Ishikawa (cell line): ENCODE measurements at regions not wholly inside any gene's neighbourhood (a gene's known extent, or its start where the extent isn't known, plus 50 kb on each side); places are given as distances from the start of the nearest gene placed in this dataset.

Source experiments
- CEBPB ChIP-seq: IDR thresholded peaks from 2 replicates; pipeline ENCODE4 v1.6.1; 2012
- CREB1 ChIP-seq: IDR thresholded peaks from 2 replicates; pipeline ENCODE4 v1.6.1; 2012; ENCODE audit warnings: low read depth
- EGR1 ChIP-seq: IDR thresholded peaks from 2 replicates; pipeline ENCODE4 v1.6.1; 2012
- EP300 ChIP-seq: IDR thresholded peaks from 2 replicates; pipeline ENCODE4 v1.6.1; 2012; ENCODE audit warnings: borderline replicate concordance
- FOXM1 ChIP-seq: IDR thresholded peaks from 2 replicates; pipeline ENCODE4 v1.6.1; 2012; ENCODE audit warnings: low read depth, borderline replicate concordance
- MAX ChIP-seq: IDR thresholded peaks from 2 replicates; pipeline ENCODE4 v1.6.1; 2012
- NFIC ChIP-seq: IDR thresholded peaks from 2 replicates; pipeline ENCODE4 v1.6.1; 2012
- RAD21 ChIP-seq: IDR thresholded peaks from 2 replicates; pipeline ENCODE4 v1.6.1; 2012; ENCODE audit warnings: low read depth
- REST ChIP-seq: IDR thresholded peaks from 2 replicates; pipeline ENCODE4 v1.6.1; 2012; ENCODE audit warnings: low read depth, mild to moderate bottlenecking
- TAF1 ChIP-seq: IDR thresholded peaks from 2 replicates; pipeline ENCODE4 v1.6.1; 2012; ENCODE audit warnings: low read depth, mild to moderate bottlenecking
- TCF12 ChIP-seq: IDR thresholded peaks from 2 replicates; pipeline ENCODE4 v1.6.1; 2012; ENCODE audit warnings: low read depth
- TEAD4 ChIP-seq: IDR thresholded peaks from 2 replicates; pipeline ENCODE4 v1.6.1; 2012
- USF1 ChIP-seq: IDR thresholded peaks from 2 replicates; pipeline ENCODE4 v1.6.1; 2012
- YY1 ChIP-seq: IDR thresholded peaks from 2 replicates; pipeline ENCODE4 v1.6.1; 2012; ENCODE audit warnings: low read depth
- ZBTB7A ChIP-seq: IDR thresholded peaks from 2 replicates; pipeline ENCODE4 v1.6.1; 2012; ENCODE audit warnings: low read depth

- no peak for TF ChIP-seq ZBTB7A
- TF ChIP-seq USF1: no peak
- no peak for TF ChIP-seq TAF1
- TF ChIP-seq YY1: no peak
- TF ChIP-seq TEAD4: no peak
- no peak for TF ChIP-seq MAX
- TF ChIP-seq TCF12: no peak
- no peak for TF ChIP-seq CREB1
- TF ChIP-seq EGR1: no peak
These were observed 126.1 kb upstream of the WWC1 start for GRCh38 chr5:168165221-168165914.

GRCh38 chr5:168165977-168166376, 125.5 kb upstream of the WWC1 start:
- TF ChIP-seq CEBPB (no peak), ZBTB7A (no peak), EGR1 (no peak)

GRCh38 chr5:168167338-168167737, 124.1 kb upstream of the WWC1 start:
- TF ChIP-seq EGR1: no peak
- TF ChIP-seq RAD21: no peak
- no peak for TF ChIP-seq FOXM1
- TF ChIP-seq TEAD4: no peak
- TF ChIP-seq MAX: no peak
- no peak for TF ChIP-seq EP300
- no peak for TF ChIP-seq CREB1
- TF ChIP-seq TAF1: no peak
- TF ChIP-seq REST: no peak
- TF ChIP-seq USF1: no peak
- no peak for TF ChIP-seq NFIC
- no peak for TF ChIP-seq CEBPB
- no peak for TF ChIP-seq TCF12
- TF ChIP-seq ZBTB7A: no peak
- TF ChIP-seq YY1: no peak

GRCh38 chr5:168168978-168169698, 122.3 kb upstream of the WWC1 start:
- no peak for TF ChIP-seq REST

GRCh38 chr5:168169791-168170190, 121.7 kb upstream of the WWC1 start:
- TF ChIP-seq CEBPB (no peak), YY1 (no peak), NFIC (no peak), ZBTB7A (no peak), MAX (no peak), TAF1 (no peak), TEAD4 (no peak), USF1 (no peak), REST (no peak), TCF12 (no peak), EP300 (no peak)
